Kidney glomerular epithelial cell (primary cell): ENCODE measurements at regions not wholly inside any gene's neighbourhood (a gene's known extent, or its start where the extent isn't known, plus 50 kb on each side); places are given as distances from the start of the nearest gene placed in this dataset.
"Not testable (repeated sequence)": the region's sequence is repeated elsewhere in the genome, so short reads cannot be mapped to it uniquely, and the experiment has no call there.

Experiments used
- DNase-seq: peaks from one replicate; lab custom pipeline; 2025; lab: John Stamatoyannopoulos, UW

GRCh38 chr13:56718791-56719190, 421.9 kb upstream of the PRR20A start:
- no peak for DNase-seq

- DNase-seq = no peak
These were observed 419.9 kb upstream of the PRR20A start for GRCh38 chr13:56720841-56721240.

- DNase-seq = no peak
These were observed 405.2 kb upstream of the PRR20A start for GRCh38 chr13:56735537-56735942.

- no peak for DNase-seq
These were observed 403.8 kb upstream of the PRR20A start for GRCh38 chr13:56736966-56737365.

- DNase-seq = no peak
These were observed 388.1 kb upstream of the PRR20A start for GRCh38 chr13:56752636-56753035.

- DNase-seq = no peak
These were observed 385.4 kb upstream of the PRR20A start for GRCh38 chr13:56755181-56755935.

- DNase-seq = not testable (repeated sequence)
These were observed 377.4 kb upstream of the PRR20A start for GRCh38 chr13:56763333-56763732.

GRCh38 chr13:56773148-56773547, 367.6 kb upstream of the PRR20A start:
- DNase-seq = no peak

GRCh38 chr13:56789527-56789926, 351.2 kb upstream of the PRR20A start:
- no peak for DNase-seq

GRCh38 chr13:56837161-56837560, 303.6 kb upstream of the PRR20A start:
- no peak for DNase-seq

GRCh38 chr13:56850852-56851251, 289.9 kb upstream of the PRR20A start:
- DNase-seq = no peak

GRCh38 chr13:56861476-56861875, 279.2 kb upstream of the PRR20A start:
- DNase-seq = no peak

GRCh38 chr13:56864451-56864850, 276.3 kb upstream of the PRR20A start:
- no peak for DNase-seq

GRCh38 chr13:56865416-56865815, 275.3 kb upstream of the PRR20A start:
- no peak for DNase-seq

GRCh38 chr13:56869671-56870070, 271.0 kb upstream of the PRR20A start:
- no peak for DNase-seq

- DNase-seq = no peak
These were observed 254.3 kb upstream of the PRR20A start for GRCh38 chr13:56886398-56886797.

- no peak for DNase-seq
These were observed 252.3 kb upstream of the PRR20A start for GRCh38 chr13:56888455-56888854.

GRCh38 chr13:56893843-56894242, 246.9 kb upstream of the PRR20A start:
- DNase-seq = no peak

- no peak for DNase-seq
These were observed 240.0 kb upstream of the PRR20A start for GRCh38 chr13:56900549-56901279.

GRCh38 chr13:56902276-56902675, 238.4 kb upstream of the PRR20A start:
- no peak for DNase-seq

- DNase-seq = no peak
These were observed 236.9 kb upstream of the PRR20A start for GRCh38 chr13:56903710-56904282.

- no peak for DNase-seq
These were observed 233.8 kb upstream of the PRR20A start for GRCh38 chr13:56906909-56907308.

- DNase-seq = no peak
These were observed 233.0 kb upstream of the PRR20A start for GRCh38 chr13:56907766-56908165.
